HG03457 (cell line): ENCODE measurements at regions not wholly inside any gene's neighbourhood (a gene's known extent, or its start where the extent isn't known, plus 50 kb on each side); places are given as distances from the start of the nearest gene placed in this dataset.
"Not testable (repeated sequence)": the region's sequence is repeated elsewhere in the genome, so short reads cannot be mapped to it uniquely, and the experiment has no call there.

ENCODE experiments used
- ATAC-seq: cut with Tn5 transposase; IDR thresholded peaks from one replicate; pipeline ENCODE4 v1.9.1; 2021; ENCODE audit warnings: moderate number of reproducible peaks; ENCODE audit not compliant: unreplicated experiment

DNA sequence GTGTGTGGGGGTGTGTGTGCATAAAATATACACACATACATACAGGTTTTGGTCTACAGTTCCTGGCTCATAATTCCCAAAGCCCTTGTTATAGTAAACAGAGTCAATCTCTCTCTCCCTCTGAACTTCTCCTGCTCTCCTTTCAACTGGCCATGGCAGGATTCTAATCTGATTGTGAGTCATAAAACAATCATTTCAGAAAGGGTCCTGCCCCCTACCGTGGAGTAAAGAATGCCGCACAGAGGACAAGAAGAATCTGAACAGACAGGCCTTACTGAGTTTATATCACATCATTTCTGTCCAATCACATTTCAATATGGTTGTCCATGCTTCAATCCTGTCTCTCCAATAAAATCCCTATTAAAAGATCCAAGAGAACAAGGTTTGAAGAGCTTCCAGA lies 416.9 kb downstream of the FRK start:
- no peak for ATAC-seq

DNA sequence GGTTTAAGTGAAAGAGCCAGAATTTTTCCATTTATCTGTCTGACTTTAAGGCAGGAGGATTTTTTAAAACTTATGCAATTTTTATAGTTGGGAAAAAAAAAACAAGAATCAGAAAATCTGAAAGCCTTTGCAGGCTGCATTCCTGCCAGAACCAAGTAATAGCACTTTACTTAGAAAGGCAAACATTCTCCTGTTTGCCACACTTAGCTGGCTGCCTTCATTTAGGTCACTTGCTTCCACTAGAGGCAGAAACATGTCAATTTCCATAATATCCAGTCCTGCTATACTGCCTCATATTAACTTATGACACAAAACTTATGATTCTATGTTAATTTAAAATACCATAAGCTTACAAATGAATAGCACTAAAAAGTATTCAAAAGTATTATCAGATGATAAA lies 425.8 kb downstream of the FRK start:
- ATAC-seq = no peak

DNA sequence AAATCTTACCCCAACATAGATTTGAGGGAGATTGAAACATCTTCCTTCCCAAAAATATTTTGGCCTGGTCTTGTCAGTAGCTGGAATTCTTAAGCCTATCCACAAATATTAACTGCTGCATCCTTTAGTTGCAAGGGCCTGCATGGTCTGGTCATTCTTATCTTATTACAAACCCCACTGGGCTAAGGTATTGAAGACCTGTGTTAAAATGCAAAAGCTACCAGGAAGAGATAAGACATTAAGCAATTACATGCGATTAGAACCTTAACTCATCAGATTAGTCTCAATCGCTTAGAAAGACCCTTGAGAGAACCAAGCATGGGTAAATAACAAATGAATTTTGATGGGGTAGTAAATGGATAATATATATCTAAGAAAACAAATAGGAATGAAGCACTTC lies 426.6 kb downstream of the FRK start:
- ATAC-seq = no peak

DNA sequence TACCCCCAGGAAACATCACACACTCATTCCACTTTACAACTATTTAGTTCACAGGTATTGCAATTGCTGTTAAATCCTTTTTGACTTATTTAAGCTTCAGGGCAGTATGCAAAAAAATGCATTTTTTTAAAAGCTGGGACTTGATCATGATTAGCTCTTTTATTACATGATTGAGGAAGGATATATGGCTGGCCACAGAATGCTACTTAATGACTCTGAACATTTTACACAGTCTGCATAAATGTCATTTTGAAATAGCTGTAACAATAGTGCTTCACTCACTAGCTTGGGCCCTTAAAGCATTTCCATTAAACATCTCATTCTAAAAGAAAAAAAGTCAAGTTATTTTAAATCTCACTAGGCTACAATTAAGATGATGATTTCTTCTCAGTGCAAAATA lies 429.7 kb downstream of the FRK start:
- no peak for ATAC-seq

DNA sequence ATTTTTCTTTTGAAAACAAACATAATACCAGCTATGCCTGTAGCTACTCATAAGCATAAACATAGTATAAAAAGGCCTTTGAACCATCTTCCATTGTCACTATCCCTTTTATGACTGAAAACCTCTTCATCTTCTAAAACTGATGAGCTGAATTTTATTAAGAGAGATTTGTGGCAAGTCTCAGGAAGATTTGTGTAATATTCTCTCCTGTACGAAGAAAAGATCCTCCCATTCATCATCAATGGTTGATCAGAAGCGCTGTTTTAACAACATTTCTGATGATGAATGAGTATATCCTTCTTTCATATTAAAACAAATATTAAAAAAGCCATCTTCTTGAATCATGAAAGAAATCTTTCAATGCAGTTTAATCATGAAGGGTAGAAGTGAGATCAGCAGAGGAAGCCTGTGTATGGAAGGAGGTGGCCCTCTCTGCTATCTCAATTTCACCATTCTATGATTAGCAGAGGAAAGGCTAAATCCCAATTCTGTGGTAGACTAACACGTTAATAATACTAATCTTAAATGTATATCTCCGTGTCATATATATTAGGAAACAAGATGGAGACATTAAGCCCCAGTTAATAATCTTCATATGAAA lies 430.2 kb downstream of the FRK start:
- no peak for ATAC-seq

DNA sequence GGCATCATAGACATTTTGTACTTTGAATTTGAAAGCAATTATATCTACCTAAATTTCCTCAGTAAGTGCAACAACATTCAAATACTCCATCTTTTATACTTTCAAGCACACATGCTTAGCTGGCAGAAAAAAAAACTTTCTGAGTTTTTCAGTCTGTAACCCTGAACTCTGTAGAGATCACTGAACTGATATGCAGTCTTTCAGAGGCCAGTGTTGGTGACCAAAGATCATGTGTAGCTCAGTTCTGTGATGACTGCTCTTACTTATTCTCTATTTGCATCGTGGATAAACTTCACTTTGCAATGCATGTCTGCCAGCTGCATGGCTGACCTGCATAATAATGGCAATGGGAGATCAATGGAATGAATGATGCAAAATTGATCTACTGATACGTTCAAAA lies 431.3 kb downstream of the FRK start:
- ATAC-seq = no peak

DNA sequence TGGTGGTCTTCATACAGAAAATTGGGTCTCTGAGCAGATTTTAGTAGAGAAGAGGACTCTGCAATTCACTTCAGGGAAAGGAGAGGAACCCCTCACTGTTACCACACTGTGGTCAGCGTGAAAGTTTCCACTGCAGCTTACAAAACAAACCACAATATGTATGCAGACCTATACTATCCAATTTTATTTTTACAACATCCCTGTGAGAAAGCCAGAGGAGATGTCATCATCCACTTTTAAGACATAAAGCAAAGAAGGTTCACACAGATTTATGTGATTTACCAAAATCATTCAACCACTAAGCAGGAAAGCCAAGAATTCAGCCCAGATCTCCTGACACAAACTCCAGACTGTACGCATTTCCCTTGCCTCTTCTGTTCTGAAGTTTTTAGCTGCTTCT lies 442.4 kb downstream of the FRK start:
- ATAC-seq = no peak

DNA sequence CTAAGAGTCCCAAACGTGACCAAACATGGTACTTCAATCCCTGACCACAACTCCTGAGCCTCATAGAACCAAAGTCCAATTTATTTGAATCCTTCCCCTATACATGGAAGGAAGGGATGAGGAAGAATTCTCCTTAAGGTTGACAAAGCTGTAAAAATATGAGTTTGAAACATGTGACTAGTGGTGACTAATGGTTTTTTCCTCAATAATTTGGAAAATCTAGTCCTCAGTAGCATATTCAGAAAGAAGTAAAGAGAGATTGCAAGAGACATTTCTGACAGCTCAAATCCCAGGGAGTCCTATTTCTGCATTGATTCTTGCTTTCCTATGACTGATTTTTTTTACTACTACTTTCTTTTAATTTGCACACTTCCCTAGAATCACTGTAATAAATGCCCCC lies 443.7 kb downstream of the FRK start:
- no peak for ATAC-seq

DNA sequence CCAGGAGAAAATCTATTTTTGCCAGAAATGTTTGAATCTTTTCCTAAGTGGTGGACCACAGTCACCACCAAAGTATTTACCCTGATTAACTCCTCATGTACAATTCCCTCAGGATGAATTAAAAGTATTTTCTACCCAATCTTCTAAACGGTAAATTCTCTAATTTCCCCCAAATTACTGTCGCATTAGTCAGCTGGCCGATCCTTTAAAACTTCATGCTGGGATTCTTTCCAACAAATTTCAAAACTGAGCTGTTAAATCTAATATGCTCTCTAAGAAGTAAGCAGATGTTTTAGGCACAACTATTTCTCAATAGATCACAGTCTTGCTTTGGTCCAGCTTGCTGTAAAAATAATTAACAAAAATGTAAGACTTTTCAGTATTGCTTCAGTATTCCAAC lies 447.2 kb downstream of the FRK start:
- no peak for ATAC-seq

DNA sequence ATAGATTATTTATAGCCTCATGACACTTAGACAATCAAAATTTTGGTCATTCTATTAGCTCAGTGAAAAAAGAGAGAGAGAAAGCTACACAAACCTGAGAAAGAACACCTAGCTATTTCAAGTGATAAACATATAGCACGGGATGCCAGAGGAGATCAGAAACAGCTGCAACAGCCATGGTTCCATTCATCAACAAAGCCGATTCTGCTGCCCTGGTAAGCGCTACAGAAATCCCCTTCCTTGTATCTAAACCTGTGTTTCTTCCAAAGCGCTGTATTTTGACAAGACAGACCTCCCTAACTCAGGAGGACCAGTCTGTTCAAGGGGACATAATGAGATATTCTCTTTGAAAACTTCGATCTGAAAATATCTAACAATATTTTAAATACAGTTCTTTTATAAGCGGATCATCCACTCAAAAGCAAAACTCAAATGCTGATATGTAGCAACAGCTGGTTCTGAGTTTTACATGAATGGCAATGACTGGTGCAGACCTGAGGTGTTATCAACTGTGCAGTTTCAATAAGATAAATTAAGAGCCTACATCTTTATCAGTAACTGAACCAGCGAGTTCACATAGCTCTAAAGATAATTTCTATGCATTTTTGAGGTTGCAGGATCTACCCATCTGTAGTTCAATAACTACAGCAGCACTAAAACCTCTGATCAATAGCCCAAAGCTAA lies 447.8 kb downstream of the FRK start:
- ATAC-seq = no peak

DNA sequence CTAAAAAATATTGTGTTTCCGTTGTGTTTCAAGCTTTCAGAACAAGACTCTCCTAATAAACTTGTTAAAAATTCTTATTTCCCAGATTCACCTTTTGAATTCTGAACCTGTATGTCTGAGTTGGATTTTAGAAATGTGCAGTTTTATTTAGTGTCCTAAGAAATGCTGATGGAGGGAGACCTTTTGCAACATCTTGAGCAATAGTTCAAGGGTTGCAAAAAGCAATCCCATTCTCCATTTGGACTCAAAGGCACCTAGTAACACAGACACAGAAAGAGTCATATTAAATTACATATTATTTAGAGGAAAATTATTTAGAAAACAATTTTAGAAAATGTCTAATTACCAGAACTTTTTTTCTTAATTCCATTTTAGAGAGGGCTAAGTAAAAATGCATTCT lies 448.5 kb downstream of the FRK start:
- ATAC-seq = no peak

DNA sequence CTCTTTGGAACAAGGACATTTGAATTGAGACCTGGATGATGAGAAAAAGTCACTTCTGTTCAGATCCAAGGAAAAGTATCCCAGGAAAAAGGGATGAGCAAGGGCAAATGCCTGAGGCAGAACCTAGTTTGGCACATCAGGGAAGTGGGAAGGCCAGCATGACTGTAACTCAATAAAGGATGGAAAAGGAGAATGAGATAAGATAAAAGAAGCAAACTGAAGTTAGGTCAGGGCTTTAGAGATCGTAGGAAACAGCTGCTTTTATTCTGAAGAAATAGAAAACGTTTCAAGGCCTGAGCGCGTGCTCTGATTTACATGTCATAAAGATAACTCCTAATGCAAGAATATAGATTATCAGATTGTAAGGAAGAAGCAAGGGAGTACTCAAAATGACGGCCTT lies 450.0 kb downstream of the FRK start:
- no peak for ATAC-seq

DNA sequence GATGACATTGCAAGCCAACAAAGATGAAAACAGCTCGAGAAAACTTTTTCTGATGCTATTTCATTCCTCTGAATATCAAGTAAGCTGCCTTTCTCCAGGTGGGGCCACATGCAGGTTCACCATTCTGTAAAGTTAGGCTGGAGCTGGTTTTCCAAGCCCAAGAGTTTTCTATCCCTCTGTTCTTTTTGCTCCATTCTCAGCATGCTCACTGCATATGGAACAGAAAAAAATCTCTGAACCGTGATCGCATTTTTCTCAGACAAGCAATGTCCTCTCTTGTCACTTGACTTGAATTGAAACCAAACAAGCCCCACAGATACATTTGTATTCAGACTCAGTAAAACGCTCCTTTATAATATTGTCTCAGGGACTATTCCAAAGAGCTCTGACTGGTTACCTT lies 451.6 kb downstream of the FRK start:
- no peak for ATAC-seq

DNA sequence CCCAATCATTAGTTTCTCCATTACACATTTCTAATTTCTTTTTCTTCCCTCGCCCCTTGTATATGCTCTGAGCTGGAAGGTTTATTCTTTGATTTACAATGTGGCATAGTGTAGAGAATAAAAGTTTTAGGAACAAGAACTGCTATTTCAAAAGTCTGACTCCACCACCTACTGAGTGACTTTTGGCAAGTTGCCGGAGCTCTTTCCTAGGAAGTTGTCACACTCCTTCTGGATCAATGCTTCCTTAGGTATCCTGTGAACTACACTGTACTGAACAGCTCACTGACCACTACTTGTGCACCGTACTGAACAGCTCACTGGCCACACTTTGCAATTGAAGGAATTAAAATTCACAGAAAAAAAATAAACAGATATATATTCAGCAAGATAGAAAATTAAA lies 458.2 kb downstream of the FRK start:
- ATAC-seq = no peak

DNA sequence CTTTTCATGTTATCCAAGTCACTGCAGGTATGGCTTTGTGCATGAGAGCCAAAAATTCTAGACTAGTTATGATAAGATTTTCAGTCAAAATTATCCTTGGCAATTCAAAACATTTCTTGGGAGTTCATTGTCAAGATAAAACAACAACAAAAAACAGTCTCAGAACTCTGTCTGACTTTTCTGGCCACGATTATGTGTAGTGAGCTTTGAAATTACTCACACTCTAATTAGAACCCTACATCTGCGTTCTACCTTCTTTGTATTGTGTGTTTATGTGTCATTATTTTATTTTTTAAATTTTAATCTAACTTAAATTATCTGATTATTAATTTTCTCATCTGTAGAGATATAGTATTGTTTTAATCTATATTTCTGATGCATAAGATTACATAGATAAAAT lies 459.2 kb downstream of the FRK start:
- no peak for ATAC-seq

DNA sequence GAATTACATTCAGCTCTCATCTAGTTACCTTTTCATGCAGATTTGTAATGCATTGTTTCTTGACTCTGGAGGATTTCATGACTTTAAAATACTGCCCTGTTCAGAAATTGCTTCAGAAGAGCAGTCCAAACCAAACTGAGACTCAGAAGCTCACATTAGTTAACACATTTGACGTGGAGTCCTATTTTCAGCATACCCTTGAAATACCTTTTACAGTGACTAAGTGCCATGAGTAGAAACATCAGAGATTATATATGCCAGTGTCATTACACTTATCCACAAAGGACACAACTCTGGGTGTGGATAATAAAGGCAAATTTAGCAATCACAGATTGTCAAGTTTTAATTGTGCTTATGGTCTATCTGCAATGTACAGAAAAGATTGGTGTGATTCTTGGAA lies 459.6 kb downstream of the FRK start:
- ATAC-seq = no peak

DNA sequence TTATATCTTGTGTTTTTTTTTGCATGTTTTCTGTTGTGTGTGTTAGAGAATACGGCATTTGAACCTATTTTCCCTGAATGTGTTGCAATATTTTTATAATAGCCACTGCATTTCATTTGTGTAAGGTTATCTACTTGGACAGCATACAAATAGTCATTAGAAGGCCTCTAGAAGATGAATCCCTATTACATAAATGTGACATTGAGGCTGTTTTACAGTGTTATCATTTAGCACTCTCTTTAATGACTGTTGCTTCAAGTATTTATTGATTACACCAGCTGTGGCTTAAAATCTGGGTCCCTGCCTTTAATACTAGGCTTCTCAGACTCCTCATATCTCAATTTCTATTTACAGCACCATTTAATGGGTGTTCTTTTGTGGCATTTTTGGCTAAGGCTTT lies 465.8 kb downstream of the FRK start:
- no peak for ATAC-seq

DNA sequence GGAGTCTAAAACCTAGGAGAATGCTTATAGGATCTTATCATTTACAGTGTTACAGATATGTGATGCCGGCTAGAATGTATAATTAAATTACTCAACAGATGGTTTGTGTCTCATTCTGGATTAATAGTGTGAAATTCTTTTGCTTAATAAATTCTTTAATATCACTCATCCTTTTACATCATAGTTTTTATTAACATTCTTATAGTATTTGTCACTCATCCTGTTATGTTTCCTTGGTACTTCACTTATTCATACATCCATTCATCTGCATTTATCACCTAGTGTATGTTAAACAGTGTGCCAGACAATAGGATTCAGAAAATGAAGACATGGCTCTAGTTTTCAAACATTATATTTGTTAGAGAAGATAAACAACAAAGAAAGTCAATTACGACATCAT lies 468.7 kb downstream of the FRK start:
- ATAC-seq = no peak

DNA sequence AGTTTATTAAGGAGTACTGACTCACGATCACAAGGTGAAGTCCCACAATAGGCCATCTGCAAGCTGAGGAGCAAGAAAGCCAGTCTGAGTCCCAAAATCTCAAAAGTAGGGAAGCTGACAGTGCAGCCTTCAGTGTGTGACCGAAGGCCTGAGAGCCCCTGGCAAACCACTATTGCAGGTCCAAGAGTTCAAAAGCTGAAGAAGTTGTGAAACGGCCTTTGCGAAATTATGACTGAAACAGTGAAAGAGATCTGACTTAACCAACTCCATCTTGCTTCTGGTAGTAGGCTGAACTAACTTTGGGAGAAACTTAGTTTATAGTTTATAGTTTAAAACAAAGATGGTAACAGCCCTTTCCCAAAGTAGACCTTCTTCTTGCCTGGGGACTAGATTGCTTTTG lies 471.6 kb downstream of the FRK start:
- ATAC-seq = not testable (repeated sequence)

DNA sequence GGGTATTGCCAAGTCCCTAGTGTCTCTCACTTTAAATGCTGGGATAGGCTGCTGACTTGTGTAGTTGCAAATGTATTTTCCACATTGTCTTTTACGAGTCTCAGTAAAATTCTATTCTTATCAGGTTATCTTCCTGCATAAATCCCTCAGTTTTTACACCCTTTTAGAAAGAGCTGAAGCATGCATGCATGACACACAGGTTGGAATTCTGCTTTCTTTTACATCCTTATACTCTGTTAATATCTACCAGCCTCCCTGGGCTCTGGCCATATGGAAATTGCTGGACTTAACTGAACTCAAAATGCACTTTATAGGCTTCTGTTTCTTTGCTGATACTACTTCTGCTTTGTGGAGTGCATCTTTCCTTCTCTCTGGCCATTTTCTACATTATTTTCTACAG lies 477.4 kb downstream of the FRK start:
- no peak for ATAC-seq

DNA sequence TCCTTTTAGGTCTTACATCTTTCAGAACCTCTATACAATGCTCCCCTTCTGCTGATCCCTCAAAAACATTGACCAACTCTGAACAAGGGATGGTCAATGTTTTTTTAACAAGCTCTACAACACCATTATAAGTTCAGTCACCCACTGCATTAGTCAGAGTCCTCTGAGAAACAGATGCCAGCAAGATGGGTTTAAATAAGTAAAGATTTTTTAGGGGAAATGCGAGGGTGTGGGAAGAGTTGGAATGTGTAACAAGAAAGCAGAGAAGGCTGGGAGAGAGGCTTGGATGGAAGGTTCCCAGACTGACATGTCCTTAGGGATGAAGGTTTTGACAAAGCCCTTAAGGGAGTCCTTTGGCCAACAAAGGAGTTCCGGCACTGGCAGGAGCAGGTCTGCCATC lies 478.3 kb downstream of the FRK start:
- no peak for ATAC-seq

DNA sequence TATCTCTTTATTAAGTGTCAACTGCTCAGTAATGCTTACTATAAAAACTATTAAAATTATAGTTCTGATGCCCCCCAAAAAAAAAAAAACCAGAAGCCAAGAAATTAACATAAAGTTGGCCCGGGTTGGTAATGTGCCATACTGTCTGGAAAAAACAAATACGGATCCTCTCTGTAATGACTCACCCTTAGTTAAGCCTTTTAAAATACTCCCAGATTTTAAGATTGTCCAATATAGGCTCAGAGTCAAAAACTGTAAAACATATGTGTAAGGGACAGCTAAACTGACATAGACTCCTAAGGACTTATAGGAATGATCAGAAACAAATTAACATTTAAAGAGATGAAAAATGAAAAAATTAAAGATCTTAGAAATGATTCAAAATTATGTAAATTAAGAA lies 481.1 kb downstream of the FRK start:
- not testable (repeated sequence) for ATAC-seq

DNA sequence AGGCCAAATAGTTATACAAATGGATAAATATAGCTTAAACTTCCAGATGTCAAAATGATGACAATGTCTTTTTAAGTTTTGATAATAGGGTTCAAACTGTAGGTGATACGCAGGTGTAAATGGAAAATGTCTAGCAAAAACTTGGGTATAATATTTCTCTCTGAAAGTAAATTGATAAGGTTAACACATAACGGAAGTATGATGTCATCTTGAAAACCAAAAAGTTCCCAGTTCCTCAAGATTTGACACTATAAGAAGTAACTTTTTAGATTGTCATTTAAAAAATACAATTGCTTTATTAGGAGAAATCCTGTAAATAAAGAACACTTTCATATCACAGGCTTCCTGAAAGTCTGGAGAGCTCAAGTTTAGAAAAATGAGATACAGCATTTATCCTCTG lies 483.4 kb downstream of the FRK start:
- no peak for ATAC-seq
